H9 (cell line): ENCODE measurements at regions not wholly inside any gene's neighbourhood (a gene's known extent, or its start where the extent isn't known, plus 50 kb on each side); places are given as distances from the start of the nearest gene placed in this dataset.

Source experiments
- DNase-seq: peaks from one replicate; pipeline ENCODE4 v3.0.0-alpha.2; 2017
- H2AFZ ChIP-seq: one replicate; pipeline ENCODE4 v1.6.1; 2013; ENCODE audit warnings: mild to moderate bottlenecking, low read length, control low read depth, moderate library complexity
- H2AK5ac ChIP-seq: 2 replicates; pipeline ENCODE4 v1.6.1; 2013; ENCODE audit warnings: low read length, control low read depth, mixed read lengths; ENCODE audit not compliant: insufficient read length
- H2BK120ac ChIP-seq: one replicate; pipeline ENCODE4 v1.6.1; 2013; ENCODE audit warnings: low read depth, mild to moderate bottlenecking, low read length, control low read depth, inconsistent platforms; ENCODE audit not compliant: poor library complexity, severe bottlenecking
- H2BK12ac ChIP-seq: 2 replicates; pipeline ENCODE4 v1.6.1; 2013; ENCODE audit warnings: low read length, control low read depth, mixed read lengths, low read depth; ENCODE audit not compliant: insufficient read length
- H2BK15ac ChIP-seq: 2 replicates; pipeline ENCODE4 v1.6.1; 2013; ENCODE audit warnings: low read depth, low read length, control low read depth
- H2BK20ac ChIP-seq: one replicate; pipeline ENCODE4 v1.6.1; 2013; ENCODE audit warnings: low read depth, mild to moderate bottlenecking, low read length, control low read depth, inconsistent platforms; ENCODE audit not compliant: poor library complexity, severe bottlenecking
- H2BK5ac ChIP-seq: 2 replicates; pipeline ENCODE4 v1.6.1; 2013; ENCODE audit warnings: low read length, control low read depth, mixed read lengths; ENCODE audit not compliant: insufficient read length
- H3K14ac ChIP-seq: 2 replicates; pipeline ENCODE4 v1.6.1; 2013; ENCODE audit warnings: low read length, control low read depth; ENCODE audit not compliant: insufficient read depth
- H3K18ac ChIP-seq: 2 replicates; pipeline ENCODE4 v1.6.1; 2013; ENCODE audit warnings: low read depth, mild to moderate bottlenecking, mixed read lengths, low read length, control low read depth; ENCODE audit not compliant: insufficient read length
- H3K23ac ChIP-seq: 2 replicates; pipeline ENCODE4 v1.6.1; 2013; ENCODE audit warnings: low read length, control low read depth, mixed read lengths, low read depth; ENCODE audit not compliant: insufficient read length
- H3K23me2 ChIP-seq: 2 replicates; pipeline ENCODE4 v1.6.1; 2013; ENCODE audit warnings: low read depth, mild to moderate bottlenecking, mixed read lengths, low read length, control low read depth; ENCODE audit not compliant: insufficient read length, poor library complexity, severe bottlenecking
- H3K27ac ChIP-seq: 2 replicates; pipeline ENCODE4 v1.5.1; 2013; ENCODE audit warnings: low read length, control low read depth, mixed read lengths, low read depth; ENCODE audit not compliant: insufficient read length
- H3K27me3 ChIP-seq: 2 replicates; pipeline ENCODE4 v1.6.1; 2013; ENCODE audit warnings: low read length, control low read depth, inconsistent platforms; ENCODE audit not compliant: insufficient read depth
- H3K4ac ChIP-seq: 2 replicates; pipeline ENCODE4 v1.6.1; 2013; ENCODE audit warnings: low read depth, mild to moderate bottlenecking, control low read depth, inconsistent platforms, low read length, moderate library complexity
- H3K4me1 ChIP-seq: 2 replicates; pipeline ENCODE4 v1.6.1; 2013; ENCODE audit warnings: low read length, control low read depth, inconsistent platforms; ENCODE audit not compliant: insufficient read depth
- H3K4me2 ChIP-seq: 2 replicates; pipeline ENCODE4 v1.6.1; 2013; ENCODE audit warnings: low read length, control low read depth, mixed read lengths; ENCODE audit not compliant: insufficient read length, insufficient read depth
- H3K56ac ChIP-seq: 2 replicates; pipeline ENCODE4 v1.6.1; 2013; ENCODE audit warnings: low read depth, mild to moderate bottlenecking, mixed read lengths, low read length, control low read depth; ENCODE audit not compliant: insufficient read length
- H3K79me1 ChIP-seq: 2 replicates; pipeline ENCODE4 v1.6.1; 2013; ENCODE audit warnings: low read depth, mild to moderate bottlenecking, moderate library complexity, low read length, control low read depth, inconsistent platforms; ENCODE audit not compliant: insufficient read depth, poor library complexity, severe bottlenecking
- H3K79me2 ChIP-seq: 2 replicates; pipeline ENCODE4 v1.6.1; 2013; ENCODE audit warnings: low read length, control low read depth, inconsistent platforms; ENCODE audit not compliant: insufficient read depth
- H3K9ac ChIP-seq: 2 replicates; pipeline ENCODE4 v1.6.1; 2013; ENCODE audit warnings: low read length, control low read depth, mixed read lengths; ENCODE audit not compliant: insufficient read length; ENCODE audit errors: extremely low read depth
- H3K9me3 ChIP-seq: one replicate; pipeline ENCODE4 v1.6.1; 2013; ENCODE audit warnings: low read depth, low read length, inconsistent platforms; ENCODE audit not compliant: control insufficient read depth
- H3T11ph ChIP-seq: one replicate; pipeline ENCODE4 v1.6.1; 2013; ENCODE audit warnings: mild to moderate bottlenecking, low read length, control low read depth, inconsistent platforms
- H4K20me1 ChIP-seq: one replicate; pipeline ENCODE4 v1.6.1; 2013; ENCODE audit not compliant: control insufficient read depth, insufficient read length, insufficient read depth
- H4K5ac ChIP-seq: 2 replicates; pipeline ENCODE4 v1.6.1; 2013; ENCODE audit warnings: low read depth, mild to moderate bottlenecking, mixed read lengths, low read length, control low read depth; ENCODE audit not compliant: insufficient read length
- H4K8ac ChIP-seq: replicated peaks from 2 replicates; pipeline ENCODE4 v1.6.1; 2013; ENCODE audit warnings: low read length, control low read depth, mixed read lengths, low read depth; ENCODE audit not compliant: insufficient read length
- H4K91ac ChIP-seq: 2 replicates; pipeline ENCODE4 v1.6.1; 2013; ENCODE audit warnings: low read depth, mild to moderate bottlenecking, moderate library complexity, mixed read lengths, low read length, control low read depth; ENCODE audit not compliant: insufficient read length
- H3K27ac Mint-ChIP-seq, 3 experiments: 2 replicates in 2 of 3; 3 replicates in 1 of 3; pipeline ENCODE4 v1.8.0; 2020 to 2021; ENCODE audit warnings: mixed read lengths in 3 of 3, mild to moderate bottlenecking in 1 of 3, moderate library complexity in 1 of 3
- H3K27me3 Mint-ChIP-seq: 2 replicates; pipeline ENCODE4 v1.8.0; 2021; ENCODE audit warnings: low read depth, mild to moderate bottlenecking, moderate library complexity, mixed read lengths
- H3K36me3 Mint-ChIP-seq, 3 experiments: 2 replicates in 2 of 3; 3 replicates in 1 of 3; pipeline ENCODE4 v1.8.0; 2020 to 2021; ENCODE audit warnings: low read depth in 3 of 3, mixed read lengths in 3 of 3; ENCODE audit not compliant: insufficient read depth in 1 of 3
- H3K4me1 Mint-ChIP-seq, 2 experiments: 2 replicates each; pipeline ENCODE4 v1.8.0; 2020; ENCODE audit warnings: mixed read lengths in 2 of 2
- H3K4me3 Mint-ChIP-seq, 2 experiments: 2 replicates in 1 of 2; 3 replicates in 1 of 2; pipeline ENCODE4 v1.8.0; 2020 to 2021; ENCODE audit warnings: mild to moderate bottlenecking in 2 of 2, mixed read lengths in 2 of 2, moderate library complexity in 1 of 2
- H3K9me3 Mint-ChIP-seq, 2 experiments: 2 replicates in 1 of 2; 3 replicates in 1 of 2; pipeline ENCODE4 v1.8.0; 2020; ENCODE audit warnings: mild to moderate bottlenecking in 2 of 2, mixed read lengths in 2 of 2, moderate library complexity in 1 of 2
- TF ChIP-seq, protein P1 (sequence below): fragments of 200-600 bp; sonication (generic); conservative IDR thresholded peaks from 3 replicates; pipeline ENCODE4 v1.8.0; 2021; ENCODE audit warnings: antibody characterized with exemption, mild to moderate bottlenecking

DNA sequence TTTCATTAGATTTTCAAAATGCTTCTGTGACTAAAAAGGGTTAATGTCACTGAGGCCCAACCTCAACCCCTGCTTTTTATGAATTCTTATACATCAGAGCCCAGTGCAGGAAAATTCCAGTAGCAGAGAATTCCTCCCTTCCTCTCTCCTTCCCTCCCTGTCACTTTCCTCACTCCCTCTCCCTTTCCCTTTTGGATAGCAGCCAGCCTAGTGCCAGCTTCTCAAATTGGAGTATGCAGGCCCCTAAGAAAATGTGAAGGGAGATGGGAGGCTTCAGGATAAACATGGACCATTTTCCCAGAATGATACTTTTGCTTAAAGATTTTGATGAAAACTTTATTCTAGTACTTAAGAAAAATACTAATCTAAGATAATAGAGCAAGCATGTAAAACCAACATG, 507.4 kb downstream of the KDM4C start:
- no peaks in the 10 kb centered on the region for H3K27me3 ChIP-seq
- H3K4me1 ChIP-seq: no peaks in the 10 kb centered on the region
- no peaks in the 10 kb centered on the region for H3K79me2 ChIP-seq
- no peak for DNase-seq
- H3K4me1 Mint-ChIP-seq: peaks cover 5 to 11% of the 10 kb centered on the region in 2 experiments
- TF ChIP-seq, protein P1, sequence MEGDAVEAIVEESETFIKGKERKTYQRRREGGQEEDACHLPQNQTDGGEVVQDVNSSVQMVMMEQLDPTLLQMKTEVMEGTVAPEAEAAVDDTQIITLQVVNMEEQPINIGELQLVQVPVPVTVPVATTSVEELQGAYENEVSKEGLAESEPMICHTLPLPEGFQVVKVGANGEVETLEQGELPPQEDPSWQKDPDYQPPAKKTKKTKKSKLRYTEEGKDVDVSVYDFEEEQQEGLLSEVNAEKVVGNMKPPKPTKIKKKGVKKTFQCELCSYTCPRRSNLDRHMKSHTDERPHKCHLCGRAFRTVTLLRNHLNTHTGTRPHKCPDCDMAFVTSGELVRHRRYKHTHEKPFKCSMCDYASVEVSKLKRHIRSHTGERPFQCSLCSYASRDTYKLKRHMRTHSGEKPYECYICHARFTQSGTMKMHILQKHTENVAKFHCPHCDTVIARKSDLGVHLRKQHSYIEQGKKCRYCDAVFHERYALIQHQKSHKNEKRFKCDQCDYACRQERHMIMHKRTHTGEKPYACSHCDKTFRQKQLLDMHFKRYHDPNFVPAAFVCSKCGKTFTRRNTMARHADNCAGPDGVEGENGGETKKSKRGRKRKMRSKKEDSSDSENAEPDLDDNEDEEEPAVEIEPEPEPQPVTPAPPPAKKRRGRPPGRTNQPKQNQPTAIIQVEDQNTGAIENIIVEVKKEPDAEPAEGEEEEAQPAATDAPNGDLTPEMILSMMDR: no peak
- H3K18ac ChIP-seq: no peak overlapping the region
- H3K9me3 Mint-ChIP-seq: no peaks in the 10 kb centered on the region
- H4K5ac ChIP-seq: no peak overlapping the region
- H2BK12ac ChIP-seq: no peak overlapping the region
- H3K79me1 ChIP-seq: no peaks in the 10 kb centered on the region
- H4K8ac ChIP-seq: no peak overlapping the region
- H2BK15ac ChIP-seq: no peak overlapping the region
- no peaks in the 10 kb centered on the region for H4K20me1 ChIP-seq
- no peak overlapping the region for H2BK120ac ChIP-seq
- H3K56ac ChIP-seq: no peak overlapping the region
- H3K14ac ChIP-seq: no peak overlapping the region
- H3K36me3 Mint-ChIP-seq: no peaks in the 10 kb centered on the region
- no peak overlapping the region for H4K91ac ChIP-seq
- no peak overlapping the region for H2BK20ac ChIP-seq
- no peak overlapping the region for H3K9ac ChIP-seq
- no peak overlapping the region for H3K4ac ChIP-seq
- H3K23ac ChIP-seq: no peak overlapping the region
- peaks cover 2% of the 10 kb centered on the region; the same call in 1 of the 2 replicates for H3K27me3 Mint-ChIP-seq
- no peak overlapping the region for H2AFZ ChIP-seq
- H2BK5ac ChIP-seq: no peak overlapping the region
- H3K27ac ChIP-seq: no peak overlapping the region
- H3K23me2 ChIP-seq: no peaks in the 10 kb centered on the region
- H3K4me3 Mint-ChIP-seq: no peak overlapping the region
- H3K4me2 ChIP-seq: no peak overlapping the region
- H3T11ph ChIP-seq: no peak overlapping the region
- no peak overlapping the region for H2AK5ac ChIP-seq
- H3K9me3 ChIP-seq: no peaks in the 10 kb centered on the region
- no peak overlapping the region for H3K27ac Mint-ChIP-seq
